C4-2B (cell line): ENCODE measurements at regions not wholly inside any gene's neighbourhood (a gene's known extent, or its start where the extent isn't known, plus 50 kb on each side); places are given as distances from the start of the nearest gene placed in this dataset.

ENCODE experiments used
- ZFX ChIP-seq: fragments of 450-650 bp; IDR thresholded peaks from 2 replicates; pipeline ENCODE4 v1.6.1; 2017
- TF ChIP-seq, protein P1 (sequence below): fragments of 450-650 bp; conservative IDR thresholded peaks from 2 replicates; pipeline ENCODE4 v1.5.1; 2017; ENCODE audit warnings: mild to moderate bottlenecking

DNA sequence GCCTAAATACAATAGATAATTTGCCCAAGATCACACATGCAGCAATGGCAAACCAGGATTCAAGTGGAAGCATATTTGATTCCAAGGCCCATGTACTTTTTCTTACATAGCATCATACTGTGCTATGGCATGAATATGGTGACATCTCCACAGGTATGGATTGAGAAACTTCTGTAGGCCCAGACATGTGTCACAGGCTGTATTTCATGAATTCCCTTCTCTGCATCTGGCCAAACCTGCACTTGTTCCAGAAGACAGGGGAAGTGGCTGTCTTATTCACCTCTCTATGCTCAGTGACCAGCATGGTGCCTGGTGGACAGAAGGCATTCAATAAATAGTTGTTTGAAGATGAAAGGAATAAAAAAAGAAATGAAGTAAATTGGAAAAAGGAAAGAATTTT is 77.3 kb upstream of the TMEM164 start:
- TF ChIP-seq, protein P1, sequence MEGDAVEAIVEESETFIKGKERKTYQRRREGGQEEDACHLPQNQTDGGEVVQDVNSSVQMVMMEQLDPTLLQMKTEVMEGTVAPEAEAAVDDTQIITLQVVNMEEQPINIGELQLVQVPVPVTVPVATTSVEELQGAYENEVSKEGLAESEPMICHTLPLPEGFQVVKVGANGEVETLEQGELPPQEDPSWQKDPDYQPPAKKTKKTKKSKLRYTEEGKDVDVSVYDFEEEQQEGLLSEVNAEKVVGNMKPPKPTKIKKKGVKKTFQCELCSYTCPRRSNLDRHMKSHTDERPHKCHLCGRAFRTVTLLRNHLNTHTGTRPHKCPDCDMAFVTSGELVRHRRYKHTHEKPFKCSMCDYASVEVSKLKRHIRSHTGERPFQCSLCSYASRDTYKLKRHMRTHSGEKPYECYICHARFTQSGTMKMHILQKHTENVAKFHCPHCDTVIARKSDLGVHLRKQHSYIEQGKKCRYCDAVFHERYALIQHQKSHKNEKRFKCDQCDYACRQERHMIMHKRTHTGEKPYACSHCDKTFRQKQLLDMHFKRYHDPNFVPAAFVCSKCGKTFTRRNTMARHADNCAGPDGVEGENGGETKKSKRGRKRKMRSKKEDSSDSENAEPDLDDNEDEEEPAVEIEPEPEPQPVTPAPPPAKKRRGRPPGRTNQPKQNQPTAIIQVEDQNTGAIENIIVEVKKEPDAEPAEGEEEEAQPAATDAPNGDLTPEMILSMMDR: no peak
- TF ChIP-seq ZFX: no peak
